Endodermal cell (in vitro differentiated cells): ENCODE measurements at regions not wholly inside any gene's neighbourhood (a gene's known extent, or its start where the extent isn't known, plus 50 kb on each side); places are given as distances from the start of the nearest gene placed in this dataset.

Experiments used
- DNase-seq: peaks from one replicate; pipeline ENCODE4 v3.0.0-alpha.2; 2017
- H3K27ac ChIP-seq: 2 replicates; pipeline ENCODE4 v1.5.1; 2013; ENCODE audit warnings: mild to moderate bottlenecking, low read depth, low read length, moderate library complexity
- H3K27me3 ChIP-seq: 2 replicates; pipeline ENCODE4 v1.6.1; 2013; ENCODE audit warnings: mild to moderate bottlenecking, low read length, moderate library complexity; ENCODE audit not compliant: insufficient read depth, control insufficient read depth, poor library complexity, severe bottlenecking
- H3K36me3 ChIP-seq: 2 replicates; pipeline ENCODE4 v1.7.0; 2013; ENCODE audit warnings: mild to moderate bottlenecking, low read length, moderate library complexity; ENCODE audit not compliant: control insufficient read depth, insufficient read depth
- H3K4me1 ChIP-seq: one replicate; pipeline ENCODE4 v1.7.0; 2013; ENCODE audit warnings: low read length; ENCODE audit not compliant: control insufficient read depth, insufficient read depth
- H3K4me3 ChIP-seq: 2 replicates; pipeline ENCODE4 v1.5.1; 2013; ENCODE audit warnings: mild to moderate bottlenecking, low read length, moderate library complexity
- H3K9ac ChIP-seq: 2 replicates; pipeline ENCODE4 v1.6.1; 2013; ENCODE audit warnings: mild to moderate bottlenecking, low read length, moderate library complexity; ENCODE audit not compliant: poor library complexity, severe bottlenecking; ENCODE audit errors: extremely low read depth
- H3K9me3 ChIP-seq: 2 replicates; pipeline ENCODE4 v1.6.1; 2013; ENCODE audit warnings: mild to moderate bottlenecking, low read length, moderate library complexity; ENCODE audit not compliant: control insufficient read depth
- H3K27ac Mint-ChIP-seq: 2 replicates; pipeline ENCODE4 v1.8.0; 2020; ENCODE audit warnings: mixed read lengths
- H3K27me3 Mint-ChIP-seq: 2 replicates; pipeline ENCODE4 v1.8.0; 2021; ENCODE audit warnings: mild to moderate bottlenecking, mixed read lengths; ENCODE audit not compliant: insufficient read depth
- H3K36me3 Mint-ChIP-seq: 2 replicates; pipeline ENCODE4 v1.8.0; 2020; ENCODE audit warnings: low read depth, mixed read lengths
- H3K4me1 Mint-ChIP-seq: 2 replicates; pipeline ENCODE4 v1.8.0; 2020; ENCODE audit warnings: mixed read lengths
- H3K4me3 Mint-ChIP-seq: 2 replicates; pipeline ENCODE4 v1.8.0; 2020; ENCODE audit warnings: mild to moderate bottlenecking, moderate library complexity, mixed read lengths
- H3K9me3 Mint-ChIP-seq: 2 replicates; pipeline ENCODE4 v1.8.0; 2020; ENCODE audit warnings: mild to moderate bottlenecking, mixed read lengths
- WGBS, 2 experiments: methylation state at CpG; one replicate each; pipeline versions ENCODE4 v1.1.5 to v1.1.7; 2013; ENCODE audit warnings: missing lambda C conversion rate in 2 of 2, mixed read lengths in 1 of 2; ENCODE audit not compliant: insufficient coverage in 1 of 2, insufficient read length in 1 of 2; 5-methylcytosine and 5-hydroxymethylcytosine counted together
- TF ChIP-seq, protein P1 (sequence below): fragments of 200-600 bp; sonication (generic); conservative IDR thresholded peaks from 2 replicates; pipeline ENCODE4 v1.5.0; 2021; ENCODE audit warnings: antibody characterized with exemption, mild to moderate bottlenecking

DNA sequence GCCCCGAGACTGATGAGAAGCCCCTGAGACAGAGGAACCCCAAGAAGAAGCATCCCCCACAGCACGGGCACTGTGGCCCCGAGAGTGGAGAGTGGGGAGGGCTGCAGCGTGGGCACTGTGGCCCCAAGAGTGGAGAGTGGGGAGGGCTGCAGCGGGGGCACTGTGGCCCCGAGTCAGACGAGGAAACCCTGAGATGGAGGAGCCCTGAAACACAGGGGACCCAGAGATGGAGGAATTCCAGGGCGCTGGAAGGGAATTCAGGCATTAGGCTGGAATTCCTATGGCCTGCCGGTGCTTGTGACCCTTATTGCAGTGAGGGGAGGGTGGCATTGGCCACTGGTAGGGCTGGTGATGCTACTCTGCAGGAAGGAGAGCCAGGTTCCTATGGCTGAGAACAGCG is 168.6 kb upstream of the SHH start:
- H3K4me1 ChIP-seq: no peaks in the 10 kb centered on the region
- Mint-ChIP-seq H3K27me3 (peaks cover 10% of the 10 kb centered on the region), H3K9me3 (no peaks in the 10 kb centered on the region), H3K36me3 (no peaks in the 10 kb centered on the region), H3K4me3 (no peak overlapping the region), H3K4me1 (no peaks in the 10 kb centered on the region), H3K27ac (no peak overlapping the region)
- TF ChIP-seq, protein P1, sequence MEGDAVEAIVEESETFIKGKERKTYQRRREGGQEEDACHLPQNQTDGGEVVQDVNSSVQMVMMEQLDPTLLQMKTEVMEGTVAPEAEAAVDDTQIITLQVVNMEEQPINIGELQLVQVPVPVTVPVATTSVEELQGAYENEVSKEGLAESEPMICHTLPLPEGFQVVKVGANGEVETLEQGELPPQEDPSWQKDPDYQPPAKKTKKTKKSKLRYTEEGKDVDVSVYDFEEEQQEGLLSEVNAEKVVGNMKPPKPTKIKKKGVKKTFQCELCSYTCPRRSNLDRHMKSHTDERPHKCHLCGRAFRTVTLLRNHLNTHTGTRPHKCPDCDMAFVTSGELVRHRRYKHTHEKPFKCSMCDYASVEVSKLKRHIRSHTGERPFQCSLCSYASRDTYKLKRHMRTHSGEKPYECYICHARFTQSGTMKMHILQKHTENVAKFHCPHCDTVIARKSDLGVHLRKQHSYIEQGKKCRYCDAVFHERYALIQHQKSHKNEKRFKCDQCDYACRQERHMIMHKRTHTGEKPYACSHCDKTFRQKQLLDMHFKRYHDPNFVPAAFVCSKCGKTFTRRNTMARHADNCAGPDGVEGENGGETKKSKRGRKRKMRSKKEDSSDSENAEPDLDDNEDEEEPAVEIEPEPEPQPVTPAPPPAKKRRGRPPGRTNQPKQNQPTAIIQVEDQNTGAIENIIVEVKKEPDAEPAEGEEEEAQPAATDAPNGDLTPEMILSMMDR: no peak
- H3K9ac ChIP-seq: no peak overlapping the region
- H3K27ac ChIP-seq: no peak overlapping the region
- H3K4me3 ChIP-seq: no peak overlapping the region
- no peaks in the 10 kb centered on the region for H3K36me3 ChIP-seq
- H3K9me3 ChIP-seq: no peaks in the 10 kb centered on the region
- WGBS, 2 experiments: 84 to 87% methylated on average over 5 to 10 of the region's 10 CpGs
- peak; percentile 27 for DNase-seq
- H3K27me3 ChIP-seq: no peaks in the 10 kb centered on the region

- H3K9me3 Mint-ChIP-seq: no peaks in the 10 kb centered on the region
- Histone ChIP-seq H3K9ac (no peak overlapping the region), H3K36me3 (no peaks in the 10 kb centered on the region), H3K27ac (no peak overlapping the region), H3K4me3 (no peak overlapping the region), H3K4me1 (no peaks in the 10 kb centered on the region), H3K27me3 (no peaks in the 10 kb centered on the region), H3K9me3 (no peaks in the 10 kb centered on the region)
- H3K36me3 Mint-ChIP-seq: no peaks in the 10 kb centered on the region
- 88 to 96% methylated on average over 9 to 12 of the region's 12 CpGs for WGBS, 2 experiments
- H3K4me1 Mint-ChIP-seq: no peaks in the 10 kb centered on the region
- H3K27ac Mint-ChIP-seq: no peak overlapping the region
- peak; percentile 22 for DNase-seq
- no peak overlapping the region for H3K4me3 Mint-ChIP-seq
- H3K27me3 Mint-ChIP-seq: peaks cover 10% of the 10 kb centered on the region
- TF ChIP-seq, protein P1: no peak
These were observed 167.7 kb upstream of the SHH start for GRCh38 chr7:155979994-155980393.

GRCh38 chr7:155979566-155979965 is 167.3 kb upstream of the SHH start:
- no peaks in the 10 kb centered on the region for H3K9me3 Mint-ChIP-seq
- no peaks in the 10 kb centered on the region for H3K36me3 Mint-ChIP-seq
- 86 to 100% methylated on average over 1 to 4 of the region's 4 CpGs for WGBS, 2 experiments
- Histone ChIP-seq H3K36me3 (no peaks in the 10 kb centered on the region), H3K9me3 (no peaks in the 10 kb centered on the region), H3K9ac (no peak overlapping the region), H3K27ac (no peak overlapping the region), H3K27me3 (no peaks in the 10 kb centered on the region), H3K4me3 (no peak overlapping the region), H3K4me1 (no peaks in the 10 kb centered on the region)
- peak; percentile 3 for DNase-seq
- peaks cover 10% of the 10 kb centered on the region for H3K27me3 Mint-ChIP-seq
- no peak overlapping the region for H3K27ac Mint-ChIP-seq
- no peaks in the 10 kb centered on the region for H3K4me1 Mint-ChIP-seq
- TF ChIP-seq, protein P1: no peak
- H3K4me3 Mint-ChIP-seq: no peak overlapping the region
